HepG2 (cell line): ENCODE measurements at regions not wholly inside any gene's neighbourhood (a gene's known extent, or its start where the extent isn't known, plus 50 kb on each side); places are given as distances from the start of the nearest gene placed in this dataset.

Source experiments
- HNRNPLL ChIP-seq: fragments of 200-400 bp; formaldehyde crosslinking; IDR thresholded peaks from 2 replicates; pipeline ENCODE4 v1.6.1; 2017; ENCODE audit warnings: mild to moderate bottlenecking, low read depth, low read length; ENCODE audit not compliant: poor library complexity, severe bottlenecking
- PATZ1 ChIP-seq: sonication (generic); formaldehyde crosslinking; IDR thresholded peaks from 2 replicates; pipeline ENCODE4 v1.4.0; 2020; ENCODE audit warnings: missing genetic modification reagents
- PAWR ChIP-seq: sonication (generic); formaldehyde crosslinking; IDR thresholded peaks from 2 replicates; pipeline ENCODE4 v1.4.0; 2020; ENCODE audit warnings: missing genetic modification reagents, mild to moderate bottlenecking, borderline replicate concordance
- RAD21 ChIP-seq: fragments of 450-650 bp; formaldehyde crosslinking; IDR thresholded peaks from 2 replicates; pipeline ENCODE4 v1.5.0; 2020; ENCODE audit warnings: mild to moderate bottlenecking
- RFX1 ChIP-seq: fragments of 450-650 bp; IDR thresholded peaks from 2 replicates; pipeline ENCODE4 v1.6.1; 2017
- SMYD3 ChIP-seq: sonication (generic); formaldehyde crosslinking; IDR thresholded peaks from 2 replicates; pipeline ENCODE4 v1.8.1; 2023; ENCODE audit warnings: mild to moderate bottlenecking, missing genetic modification reagents
- SRF ChIP-seq: IDR thresholded peaks from 2 replicates; pipeline ENCODE4 v1.6.1; 2011; ENCODE audit warnings: mild to moderate bottlenecking, low read depth, low read length, moderate library complexity
- TBP ChIP-seq: sonication (generic); formaldehyde crosslinking; IDR thresholded peaks from 2 replicates; pipeline ENCODE4 v1.5.0; 2020; ENCODE audit warnings: missing genetic modification reagents
- THAP11 ChIP-seq: IDR thresholded peaks from 2 replicates; pipeline ENCODE4 v1.6.1; 2016; ENCODE audit warnings: missing biosample characterization, missing genetic modification reagents
- ZBTB37 ChIP-seq: sonication (generic); formaldehyde crosslinking; IDR thresholded peaks from 2 replicates; pipeline ENCODE4 v1.4.0; 2020; ENCODE audit warnings: mild to moderate bottlenecking, missing genetic modification reagents
- ZBTB38 ChIP-seq: sonication (generic); formaldehyde crosslinking; IDR thresholded peaks from 2 replicates; pipeline ENCODE4 v1.5.1; 2020; ENCODE audit warnings: mild to moderate bottlenecking, missing genetic modification reagents
- ZBTB42 ChIP-seq: sonication (generic); formaldehyde crosslinking; IDR thresholded peaks from 2 replicates; pipeline ENCODE4 v1.5.0; 2020; ENCODE audit warnings: mild to moderate bottlenecking, missing genetic modification reagents
- ZFP36L1 ChIP-seq: sonication (generic); formaldehyde crosslinking; IDR thresholded peaks from 2 replicates; pipeline ENCODE4 v1.8.0; 2022; ENCODE audit warnings: mild to moderate bottlenecking, missing genetic modification reagents, moderate library complexity
- ZFP37 ChIP-seq: sonication (generic); formaldehyde crosslinking; IDR thresholded peaks from 2 replicates; pipeline ENCODE4 v1.4.0; 2020; ENCODE audit warnings: missing genetic modification reagents, borderline replicate concordance
- ZHX1 ChIP-seq: sonication (generic); formaldehyde crosslinking; IDR thresholded peaks from 2 replicates; pipeline ENCODE4 v1.8.1; 2022; ENCODE audit warnings: low read depth, mild to moderate bottlenecking, missing genetic modification reagents
- ZNF138 ChIP-seq: sonication (generic); formaldehyde crosslinking; IDR thresholded peaks from 2 replicates; pipeline ENCODE4 v1.5.0; 2020; ENCODE audit warnings: mild to moderate bottlenecking, low read depth, missing genetic modification reagents
- ZNF337 ChIP-seq: sonication (generic); formaldehyde crosslinking; IDR thresholded peaks from 2 replicates; pipeline ENCODE4 v1.5.1; 2020; ENCODE audit warnings: missing genetic modification reagents, low read depth, mild to moderate bottlenecking, borderline replicate concordance
- ZNF501 ChIP-seq: sonication (generic); formaldehyde crosslinking; IDR thresholded peaks from 2 replicates; pipeline ENCODE4 v1.5.1; 2020; ENCODE audit warnings: mild to moderate bottlenecking, moderate library complexity, missing genetic modification reagents
- ZNF687 ChIP-seq: sonication (generic); formaldehyde crosslinking; IDR thresholded peaks from 2 replicates; pipeline ENCODE4 v1.5.1; 2020; ENCODE audit warnings: mild to moderate bottlenecking, missing genetic modification reagents, moderate library complexity
- ZNF768 ChIP-seq: sonication (generic); formaldehyde crosslinking; IDR thresholded peaks from 2 replicates; pipeline ENCODE4 v1.4.0; 2020; ENCODE audit warnings: missing genetic modification reagents
- ZNF891 ChIP-seq: sonication (generic); formaldehyde crosslinking; IDR thresholded peaks from 2 replicates; pipeline ENCODE4 v1.5.0; 2020; ENCODE audit warnings: mild to moderate bottlenecking, missing genetic modification reagents

GRCh38 chr10:3668276-3668965 lies 116.6 kb downstream of the KLF6 start (continued):
- no peak for TF ChIP-seq ZBTB38 (CRISPR knock-in tag)
- no peak for TF ChIP-seq RAD21 (CRISPR knock-in tag)
- TF ChIP-seq ZNF501 (CRISPR knock-in tag) = peak; percentile 50; the same call in 1 of the 2 replicates
- TF ChIP-seq TBP (CRISPR knock-in tag) = no peak
- TF ChIP-seq ZHX1 (CRISPR knock-in tag) = no peak
- no peak for TF ChIP-seq ZNF138 (CRISPR knock-in tag)
- TF ChIP-seq THAP11 (CRISPR knock-in tag) = no peak
- no peak for TF ChIP-seq SRF
- no peak for TF ChIP-seq ZNF337 (CRISPR knock-in tag)
- no peak for TF ChIP-seq ZNF891
- no peak for TF ChIP-seq HNRNPLL
- TF ChIP-seq ZFP37 = no peak
- TF ChIP-seq ZFP36L1 (CRISPR knock-in tag) = no peak
- no peak for TF ChIP-seq ZNF768 (CRISPR knock-in tag)
- TF ChIP-seq ZBTB42 (CRISPR knock-in tag) = no peak
- TF ChIP-seq ZBTB37 (CRISPR knock-in tag) = no peak
- TF ChIP-seq ZNF687 (CRISPR knock-in tag) = peak; percentile 44
- no peak for TF ChIP-seq RFX1
- no peak for TF ChIP-seq SMYD3 (CRISPR knock-in tag)
- 0 out of 2 replicates have a peak, but pooled peaks have one; percentile 31 for TF ChIP-seq PATZ1 (CRISPR knock-in tag)
- TF ChIP-seq PAWR (CRISPR knock-in tag) = no peak
